ENCODE measurements at regions not wholly inside any gene's neighbourhood (a gene's known extent, or its start where the extent isn't known, plus 50 kb on each side); places are given as distances from the start of the nearest gene placed in this dataset.

DNA sequence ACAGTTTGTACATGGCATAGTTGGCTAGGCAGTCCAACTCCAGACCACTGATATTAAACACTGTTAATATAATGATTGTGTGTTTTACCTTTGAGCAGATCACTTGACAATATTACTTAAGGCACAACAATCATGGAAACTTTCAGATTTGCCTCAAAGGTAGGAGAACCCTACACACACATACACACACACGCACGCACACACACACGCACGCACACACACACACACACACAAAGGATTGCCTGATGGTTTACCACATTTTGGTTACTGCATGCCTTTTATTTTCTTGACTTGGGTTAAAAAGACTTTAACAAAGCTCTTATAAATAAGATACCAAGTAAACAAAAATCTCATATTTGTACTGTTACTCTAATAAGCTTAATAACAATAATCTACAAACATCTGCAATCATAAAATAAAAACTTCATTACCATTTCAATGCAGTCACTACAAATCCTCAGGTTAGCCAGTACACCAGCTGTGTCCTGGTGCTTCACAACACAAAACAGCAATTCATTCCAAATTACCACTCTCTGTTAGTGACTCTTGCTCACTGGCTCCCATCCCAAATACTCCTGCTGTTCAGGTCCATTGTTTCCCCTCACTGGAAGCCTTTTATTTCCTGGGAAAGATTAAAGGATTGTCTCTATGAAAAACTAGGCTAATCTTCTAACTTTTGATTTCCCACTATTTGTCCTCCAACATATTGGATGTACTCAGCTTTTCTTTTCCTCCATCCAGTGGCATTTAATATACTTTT, 175.2 kb upstream of the ATP2B1 start:
- no TSS peak for BruUV-seq (replicated peaks)
- peaks cover 33% of the 10 kb centered on the region for H3K4me1 ChIP-seq (ENCODE audit: control insufficient read depth, insufficient read depth, low read length)
- ChIA-PET SMC1A (ENCODE audit: uncharacterized antibody, unreplicated experiment) (interaction anchor here (0.6 to 6.4 kb wide), 27 partner anchors 10 to 339 kb away, joined by 3 to 45 read pairs (median 4); no protein-coding TSS in a partner anchor), RAD21 (ENCODE audit: unreplicated experiment) (interaction anchor here (0.7 to 3.2 kb wide), 11 partner anchors 20 to 318 kb away, joined by 3 to 17 read pairs (median 4); no protein-coding TSS in a partner anchor), POLR2A (interaction anchor here (1.0 to 1.6 kb wide), 6 partner anchors 10 to 178 kb away, joined by 3 to 6 read pairs (median 3); no protein-coding TSS in a partner anchor), CTCF (interaction anchor here (0.8 to 2.1 kb wide), 7 partner anchors 11 to 340 kb away, joined by 3 to 5 read pairs (median 4); no protein-coding TSS in a partner anchor)
- no peak for TF ChIP-seq CBX3 (IDR thresholded peaks at IDR 0.05; ENCODE audit: borderline replicate concordance, low read depth)
- no peak for TF ChIP-seq FOXK2 (IDR thresholded peaks at IDR 0.05)
- TF ChIP-seq SIX5 (IDR thresholded peaks at IDR 0.05; ENCODE audit: low read depth, low read length, severe bottlenecking), result no peak
- no peak for TF ChIP-seq TCF7 (IDR thresholded peaks at IDR 0.05; ENCODE audit: borderline replicate concordance)
- TF ChIP-seq RUNX3 (IDR thresholded peaks at IDR 0.05; ENCODE audit: low read length), result peak; percentile 40; the same call in 1 of the 2 replicates
- TF ChIP-seq ASH2L (IDR thresholded peaks at IDR 0.05; ENCODE audit: borderline replicate concordance, low read depth), result no peak
- H3K9me3 ChIP-seq (replicated peaks; ENCODE audit: control insufficient read depth, insufficient read depth, low read length), result no peaks in the 10 kb centered on the region
- H3K4me3 ChIP-seq, result no peak overlapping the region
- no peaks in the 10 kb centered on the region for H3K79me2 ChIP-seq (ENCODE audit: control insufficient read depth, insufficient read depth, low read length)
- no peak for DNase-seq (ENCODE audit: low read depth, low spot score)
- intact Hi-C loops (cut with micrococcal nuclease; ENCODE audit: unreplicated experiment) (loop anchor here (2.0 to 5.0 kb wide), 5 partner anchors 77 to 342 kb away; no protein-coding TSS in a partner anchor), in situ Hi-C loops (cut with MboI) (no loop called here)
- H4K20me1 ChIP-seq (ENCODE audit: control insufficient read depth, insufficient read depth), result no peaks in the 10 kb centered on the region
- H3K27ac ChIP-seq (ENCODE audit: control insufficient read depth, insufficient read depth), result no peak overlapping the region
- 90% methylated on average over 4 of the region's 4 CpGs for WGBS (ENCODE audit: insufficient coverage, insufficient replicate concordance, low lambda C conversion rate, missing lambda C conversion rate)
- no peaks in the 10 kb centered on the region for H3K27me3 ChIP-seq (replicated peaks in 1 of 2; ENCODE audit: control insufficient read depth in 2 of 2, insufficient read depth in 2 of 2, low read length in 1 of 2)
- H2AFZ ChIP-seq (ENCODE audit: control insufficient read depth, low read depth, low read length), result no peak overlapping the region
- no peak overlapping the region for H3K4me2 ChIP-seq (ENCODE audit: control insufficient read depth, insufficient read depth)
- ATAC-seq, result no peak
- no peaks in the 10 kb centered on the region for H3K36me3 ChIP-seq (ENCODE audit: control insufficient read depth in 2 of 2, insufficient read depth in 2 of 2, low read length in 1 of 2)
- FAIRE-seq, result no peak
- H3K9ac ChIP-seq (ENCODE audit: control insufficient read depth, insufficient read depth, low read length), result no peak overlapping the region

DNA sequence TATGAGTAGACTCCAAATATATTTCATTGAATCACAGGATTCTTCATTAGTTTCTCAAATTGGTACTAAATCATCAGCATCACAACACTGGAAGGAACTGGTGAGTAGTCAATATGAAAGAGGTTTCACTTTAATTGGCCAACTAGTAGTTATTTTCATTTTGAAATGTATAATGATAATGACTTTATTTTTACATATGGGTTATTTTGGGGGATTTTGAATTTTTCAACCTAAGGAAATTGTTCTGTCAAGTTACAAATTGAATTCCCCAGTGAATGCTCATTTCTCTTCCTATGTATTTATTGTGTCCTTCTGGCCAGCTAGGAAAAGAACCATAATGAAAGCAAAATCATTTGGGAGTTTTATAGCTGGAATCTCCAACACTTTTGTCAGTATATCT, 174.2 kb upstream of the ATP2B1 start:
- Histone ChIP-seq H4K20me1 (ENCODE audit: control insufficient read depth, insufficient read depth) (no peaks in the 10 kb centered on the region), H3K27ac (ENCODE audit: control insufficient read depth, insufficient read depth) (0 out of 2 replicates have a peak overlapping the region, but pooled peaks have one; percentile 9), H3K36me3 (ENCODE audit: control insufficient read depth in 2 of 2, insufficient read depth in 2 of 2, low read length in 1 of 2) (no peaks in the 10 kb centered on the region), H3K9ac (ENCODE audit: control insufficient read depth, insufficient read depth, low read length) (no peak overlapping the region), H3K27me3 (replicated peaks in 1 of 2; ENCODE audit: control insufficient read depth in 2 of 2, insufficient read depth in 2 of 2, low read length in 1 of 2) (no peaks in the 10 kb centered on the region), H2AFZ (ENCODE audit: control insufficient read depth, low read depth, low read length) (no peak overlapping the region), H3K9me3 (replicated peaks; ENCODE audit: control insufficient read depth, insufficient read depth, low read length) (no peaks in the 10 kb centered on the region), H3K4me3 (no peak overlapping the region), H3K4me2 (ENCODE audit: control insufficient read depth, insufficient read depth) (peak overlapping the region; percentile 20; the same call in 1 of the 2 replicates), H3K4me1 (ENCODE audit: control insufficient read depth, insufficient read depth, low read length) (peaks cover 40% of the 10 kb centered on the region), H3K79me2 (ENCODE audit: control insufficient read depth, insufficient read depth, low read length) (no peaks in the 10 kb centered on the region)
- ATAC-seq, result peak; percentile 36
- in situ Hi-C loops (cut with MboI), result no loop called here
- ChIA-PET CTCF (interaction anchor here (2.1 kb wide), 1 partner anchor 176 kb away, joined by 5 read pairs; no protein-coding TSS in a partner anchor), SMC1A (ENCODE audit: uncharacterized antibody, unreplicated experiment) (interaction anchor here (0.7 to 6.4 kb wide), 14 partner anchors 12 to 361 kb away, joined by 3 to 49 read pairs (median 6); partner anchors contain the start of gene ATP2B1), POLR2A (interaction anchor here (0.5 to 1.5 kb wide), 6 partner anchors 9 to 409 kb away, joined by 3 to 6 read pairs (median 4); no protein-coding TSS in a partner anchor), RAD21 (ENCODE audit: unreplicated experiment) (interaction anchor here (1.1 to 4.3 kb wide), 11 partner anchors 19 to 317 kb away, joined by 3 to 35 read pairs (median 8); partner anchors contain the start of gene ATP2B1)
- DNase-seq (ENCODE audit: low read depth, low spot score), result no peak
- intact Hi-C loops (cut with micrococcal nuclease; ENCODE audit: unreplicated experiment), result loop anchor here (1.0 to 5.0 kb wide), 8 partner anchors 45 to 340 kb away; no protein-coding TSS in a partner anchor
- no TSS peak for BruUV-seq (replicated peaks)
- FAIRE-seq, result no peak
- TF ChIP-seq, protein P1, sequence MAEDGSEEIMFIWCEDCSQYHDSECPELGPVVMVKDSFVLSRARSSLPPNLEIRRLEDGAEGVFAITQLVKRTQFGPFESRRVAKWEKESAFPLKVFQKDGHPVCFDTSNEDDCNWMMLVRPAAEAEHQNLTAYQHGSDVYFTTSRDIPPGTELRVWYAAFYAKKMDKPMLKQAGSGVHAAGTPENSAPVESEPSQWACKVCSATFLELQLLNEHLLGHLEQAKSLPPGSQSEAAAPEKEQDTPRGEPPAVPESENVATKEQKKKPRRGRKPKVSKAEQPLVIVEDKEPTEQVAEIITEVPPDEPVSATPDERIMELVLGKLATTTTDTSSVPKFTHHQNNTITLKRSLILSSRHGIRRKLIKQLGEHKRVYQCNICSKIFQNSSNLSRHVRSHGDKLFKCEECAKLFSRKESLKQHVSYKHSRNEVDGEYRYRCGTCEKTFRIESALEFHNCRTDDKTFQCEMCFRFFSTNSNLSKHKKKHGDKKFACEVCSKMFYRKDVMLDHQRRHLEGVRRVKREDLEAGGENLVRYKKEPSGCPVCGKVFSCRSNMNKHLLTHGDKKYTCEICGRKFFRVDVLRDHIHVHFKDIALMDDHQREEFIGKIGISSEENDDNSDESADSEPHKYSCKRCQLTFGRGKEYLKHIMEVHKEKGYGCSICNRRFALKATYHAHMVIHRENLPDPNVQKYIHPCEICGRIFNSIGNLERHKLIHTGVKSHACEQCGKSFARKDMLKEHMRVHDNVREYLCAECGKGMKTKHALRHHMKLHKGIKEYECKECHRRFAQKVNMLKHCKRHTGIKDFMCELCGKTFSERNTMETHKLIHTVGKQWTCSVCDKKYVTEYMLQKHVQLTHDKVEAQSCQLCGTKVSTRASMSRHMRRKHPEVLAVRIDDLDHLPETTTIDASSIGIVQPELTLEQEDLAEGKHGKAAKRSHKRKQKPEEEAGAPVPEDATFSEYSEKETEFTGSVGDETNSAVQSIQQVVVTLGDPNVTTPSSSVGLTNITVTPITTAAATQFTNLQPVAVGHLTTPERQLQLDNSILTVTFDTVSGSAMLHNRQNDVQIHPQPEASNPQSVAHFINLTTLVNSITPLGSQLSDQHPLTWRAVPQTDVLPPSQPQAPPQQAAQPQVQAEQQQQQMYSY (CRISPR knock-in tag; IDR thresholded peaks at IDR 0.05), result no peak
- TF ChIP-seq TBL1XR1 (IDR thresholded peaks at IDR 0.05; ENCODE audit: low read depth, low read length), result no peak
- no peak for TF ChIP-seq SMARCA5 (IDR thresholded peaks at IDR 0.05)
- TF ChIP-seq, protein P2, sequence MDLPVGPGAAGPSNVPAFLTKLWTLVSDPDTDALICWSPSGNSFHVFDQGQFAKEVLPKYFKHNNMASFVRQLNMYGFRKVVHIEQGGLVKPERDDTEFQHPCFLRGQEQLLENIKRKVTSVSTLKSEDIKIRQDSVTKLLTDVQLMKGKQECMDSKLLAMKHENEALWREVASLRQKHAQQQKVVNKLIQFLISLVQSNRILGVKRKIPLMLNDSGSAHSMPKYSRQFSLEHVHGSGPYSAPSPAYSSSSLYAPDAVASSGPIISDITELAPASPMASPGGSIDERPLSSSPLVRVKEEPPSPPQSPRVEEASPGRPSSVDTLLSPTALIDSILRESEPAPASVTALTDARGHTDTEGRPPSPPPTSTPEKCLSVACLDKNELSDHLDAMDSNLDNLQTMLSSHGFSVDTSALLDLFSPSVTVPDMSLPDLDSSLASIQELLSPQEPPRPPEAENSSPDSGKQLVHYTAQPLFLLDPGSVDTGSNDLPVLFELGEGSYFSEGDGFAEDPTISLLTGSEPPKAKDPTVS (IDR thresholded peaks at IDR 0.05; ENCODE audit: low read depth, low read length), result no peak
- TF ChIP-seq POLR2AphosphoS5 (IDR thresholded peaks at IDR 0.05; ENCODE audit: low read length), result no peak

Data from GM12878 (cell line).